ENCODE measurements at regions not wholly inside any gene's neighbourhood (a gene's known extent, or its start where the extent isn't known, plus 50 kb on each side); places are given as distances from the start of the nearest gene placed in this dataset.

DNA sequence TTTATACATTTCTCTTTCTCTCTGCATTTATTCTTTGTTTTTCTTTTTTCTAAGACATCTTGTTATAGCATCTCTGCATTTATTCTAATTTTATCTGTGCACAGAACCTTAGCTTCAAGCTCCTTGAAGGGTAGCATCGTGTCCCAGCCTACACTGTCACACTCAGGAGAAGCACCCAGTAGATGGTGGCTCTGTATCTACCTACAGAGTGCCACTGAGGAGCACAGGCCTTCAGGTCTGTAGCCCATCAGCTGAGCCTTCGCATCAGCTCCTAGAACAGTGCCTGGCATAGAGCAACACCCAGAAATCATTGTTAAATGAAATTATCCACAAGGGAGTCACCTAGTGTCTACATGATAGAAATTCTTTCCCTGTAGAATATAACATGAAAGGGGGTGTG, 203.0 kb upstream of the KLF14 start:
- Histone ChIP-seq H3K27me3 (no peaks in the 10 kb centered on the region), H3K4me3 (no peak overlapping the region), H3K36me3 (peaks cover 0 to 17% (median 0%) of the 10 kb centered on the region in 3 donors), H3K9me3 (no peaks in the 10 kb centered on the region), H3K27ac (peak overlapping the region in 2 of 4 donors; percentile 45 to 62), H3K4me1 (peaks cover 0 to 72% (median 16%) of the 10 kb centered on the region in 4 donors)
- TF ChIP-seq POLR2A (IDR thresholded peaks at IDR 0.05) (no peak), EP300 (IDR thresholded peaks at IDR 0.05) (no peak)
- TF ChIP-seq, protein P1, sequence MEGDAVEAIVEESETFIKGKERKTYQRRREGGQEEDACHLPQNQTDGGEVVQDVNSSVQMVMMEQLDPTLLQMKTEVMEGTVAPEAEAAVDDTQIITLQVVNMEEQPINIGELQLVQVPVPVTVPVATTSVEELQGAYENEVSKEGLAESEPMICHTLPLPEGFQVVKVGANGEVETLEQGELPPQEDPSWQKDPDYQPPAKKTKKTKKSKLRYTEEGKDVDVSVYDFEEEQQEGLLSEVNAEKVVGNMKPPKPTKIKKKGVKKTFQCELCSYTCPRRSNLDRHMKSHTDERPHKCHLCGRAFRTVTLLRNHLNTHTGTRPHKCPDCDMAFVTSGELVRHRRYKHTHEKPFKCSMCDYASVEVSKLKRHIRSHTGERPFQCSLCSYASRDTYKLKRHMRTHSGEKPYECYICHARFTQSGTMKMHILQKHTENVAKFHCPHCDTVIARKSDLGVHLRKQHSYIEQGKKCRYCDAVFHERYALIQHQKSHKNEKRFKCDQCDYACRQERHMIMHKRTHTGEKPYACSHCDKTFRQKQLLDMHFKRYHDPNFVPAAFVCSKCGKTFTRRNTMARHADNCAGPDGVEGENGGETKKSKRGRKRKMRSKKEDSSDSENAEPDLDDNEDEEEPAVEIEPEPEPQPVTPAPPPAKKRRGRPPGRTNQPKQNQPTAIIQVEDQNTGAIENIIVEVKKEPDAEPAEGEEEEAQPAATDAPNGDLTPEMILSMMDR (IDR thresholded peaks at IDR 0.05), result no peak
- DNase-seq (ENCODE audit: low spot score in 2 of 2), result no peak
- 93 to 96% methylated on average over 2 of the region's 2 CpGs for WGBS, 2 donors

DNA sequence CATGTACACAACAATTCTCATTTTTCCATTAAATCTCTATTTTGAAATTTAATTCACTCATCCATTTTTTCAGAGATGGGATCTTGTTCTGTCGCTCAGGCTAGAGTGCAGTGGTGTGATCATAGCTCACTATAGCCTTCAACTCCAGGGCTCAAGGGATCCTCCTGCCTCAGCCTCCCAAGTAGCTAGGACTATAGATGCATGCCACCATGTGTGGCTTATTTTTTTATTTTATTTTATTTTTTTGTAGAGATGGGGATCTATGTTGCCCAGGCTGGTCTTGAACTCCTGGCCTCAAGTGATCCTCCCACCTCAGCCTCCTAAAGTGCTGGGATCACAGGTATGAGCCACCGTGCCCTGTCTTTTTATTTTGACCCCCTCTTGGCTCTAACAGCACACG, 203.8 kb upstream of the KLF14 start:
- WGBS, 2 donors, result 95% methylated on average over 3 of the region's 3 CpGs
- Histone ChIP-seq H3K36me3 (peaks cover 0 to 17% (median 0%) of the 10 kb centered on the region in 3 donors), H3K4me3 (no peak overlapping the region), H3K27ac (peak overlapping the region; percentile 13 to 92 (median 71)), H3K4me1 (peaks cover 0 to 74% (median 17%) of the 10 kb centered on the region in 4 donors), H3K27me3 (no peaks in the 10 kb centered on the region), H3K9me3 (no peaks in the 10 kb centered on the region)
- no peak for TF ChIP-seq EP300 (IDR thresholded peaks at IDR 0.05)
- no peak for TF ChIP-seq POLR2A (IDR thresholded peaks at IDR 0.05)
- TF ChIP-seq, protein P1 (IDR thresholded peaks at IDR 0.05), result no peak
- DNase-seq (ENCODE audit: low spot score in 2 of 2), result no peak

DNA sequence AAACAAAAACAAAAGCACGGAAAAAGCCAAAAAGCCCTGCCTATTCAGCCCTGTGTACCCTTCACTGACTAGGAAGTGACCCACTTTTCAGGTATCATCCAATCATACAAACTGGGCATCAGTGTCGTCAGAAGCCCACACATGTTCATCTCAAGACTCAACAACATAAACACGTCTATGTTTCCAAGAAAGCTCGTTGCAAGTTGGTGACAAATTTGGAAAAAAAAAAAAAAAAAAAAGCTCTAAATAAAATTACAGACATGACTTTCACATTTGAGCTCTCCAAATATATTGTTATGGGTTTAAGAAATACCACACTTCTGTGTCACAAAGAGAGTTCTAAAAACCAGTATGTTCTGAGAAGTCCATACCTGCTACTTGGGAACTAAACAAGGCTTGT, 204.7 kb upstream of the KLF14 start:
- Histone ChIP-seq H3K4me1 (peaks cover 0 to 74% (median 20%) of the 10 kb centered on the region in 4 donors), H3K9me3 (no peaks in the 10 kb centered on the region), H3K27ac (peak overlapping the region in 3 of 4 donors; percentile 52 to 92 (median 90)), H3K27me3 (no peaks in the 10 kb centered on the region), H3K4me3 (peak overlapping the region in 2 of 4 donors; percentile 17 to 49), H3K36me3 (peaks cover 0 to 17% (median 0%) of the 10 kb centered on the region in 3 donors)
- 49 to 58% methylated on average over 4 of the region's 4 CpGs for WGBS, 2 donors
- no peak for DNase-seq (ENCODE audit: low spot score in 2 of 2)
- TF ChIP-seq EP300 (IDR thresholded peaks at IDR 0.05) (no peak), POLR2A (IDR thresholded peaks at IDR 0.05) (no peak)
- TF ChIP-seq, protein P1 (IDR thresholded peaks at IDR 0.05), result no peak

DNA sequence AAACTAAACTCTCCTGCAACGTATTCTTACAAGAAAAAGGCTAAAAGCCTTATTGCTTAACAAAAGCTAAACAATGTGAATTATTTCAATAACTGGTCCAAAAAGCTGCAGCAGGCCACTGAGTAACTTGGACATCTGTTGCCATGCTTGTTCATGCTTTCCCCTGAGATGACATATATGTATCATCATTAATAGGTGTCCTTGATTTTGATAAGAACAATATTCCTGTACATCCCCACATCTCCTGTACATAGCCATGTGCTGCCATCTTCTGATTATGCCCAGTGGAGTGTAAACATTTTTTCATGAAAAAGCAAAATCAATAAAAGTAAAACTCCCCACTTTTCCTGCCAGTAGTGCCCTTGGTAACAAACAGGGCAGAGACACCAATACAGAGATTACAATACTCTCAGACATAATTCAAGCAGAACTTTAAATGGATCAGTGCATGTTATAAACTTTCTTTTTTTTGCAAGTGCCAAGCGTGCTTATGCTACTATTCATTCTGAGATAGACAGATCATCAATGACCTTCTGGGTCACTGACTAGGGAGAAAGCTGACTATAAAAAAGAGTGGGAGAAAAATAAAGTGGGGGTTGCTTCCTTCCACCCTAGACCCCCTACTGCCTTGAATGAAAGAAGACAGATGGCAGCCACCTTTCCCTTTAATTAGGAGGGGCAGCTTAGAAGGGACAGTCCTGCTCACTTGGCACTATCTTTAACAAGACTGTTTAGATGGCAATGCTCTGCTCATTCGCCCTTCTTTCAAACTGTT, 205.5 kb upstream of the KLF14 start:
- DNase-seq (ENCODE audit: low spot score in 2 of 2), result no peak
- H3K36me3 ChIP-seq, result peaks cover 0 to 15% (median 0%) of the 10 kb centered on the region in 3 donors
- no peaks in the 10 kb centered on the region for H3K27me3 ChIP-seq
- WGBS, 2 donors, result 33 to 44% methylated on average over 3 of the region's 3 CpGs
- no peaks in the 10 kb centered on the region for H3K9me3 ChIP-seq
- TF ChIP-seq EP300 (IDR thresholded peaks at IDR 0.05) (no peak), POLR2A (IDR thresholded peaks at IDR 0.05) (no peak)
- TF ChIP-seq, protein P1 (IDR thresholded peaks at IDR 0.05), result no peak
- peaks cover 0 to 76% (median 24%) of the 10 kb centered on the region in 4 donors for H3K4me1 ChIP-seq
- H3K4me3 ChIP-seq, result peak overlapping the region; percentile 16 to 49 (median 21)
- peak overlapping the region; percentile 8 to 92 (median 86) for H3K27ac ChIP-seq

DNA sequence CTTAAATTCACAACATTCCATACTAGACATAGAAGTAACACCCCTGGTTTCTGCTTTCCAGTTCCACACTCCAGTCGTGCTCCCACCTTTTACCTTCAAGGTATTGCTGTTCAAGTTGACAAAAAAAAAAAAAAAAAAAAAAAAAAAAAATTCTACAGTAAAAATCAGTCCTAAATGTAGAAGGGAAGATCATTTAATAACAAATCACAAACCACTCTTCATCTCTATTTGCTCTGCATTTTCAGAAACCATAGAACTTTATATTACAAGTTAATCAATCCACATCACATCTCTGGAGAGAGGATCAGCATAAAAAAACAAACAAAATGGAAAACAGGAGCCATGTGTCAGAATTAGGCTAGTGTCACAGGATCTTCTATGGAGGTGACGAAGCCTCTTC, 206.3 kb upstream of the KLF14 start:
- TF ChIP-seq EP300 (IDR thresholded peaks at IDR 0.05), result no peak
- TF ChIP-seq, protein P1 (IDR thresholded peaks at IDR 0.05), result no peak
- peaks cover 0 to 84% (median 29%) of the 10 kb centered on the region in 4 donors for H3K4me1 ChIP-seq

More for the DNA sequence above, 206.3 kb upstream of the KLF14 start:
- H3K9me3 ChIP-seq, result no peaks in the 10 kb centered on the region
- H3K4me3 ChIP-seq, result peak overlapping the region in 3 of 4 donors; percentile 25 to 49 (median 39)
- no peak for DNase-seq (ENCODE audit: low spot score in 2 of 2)
- 63 to 75% methylated on average over 2 of the region's 2 CpGs for WGBS, 2 donors
- no peaks in the 10 kb centered on the region for H3K27me3 ChIP-seq
- H3K27ac ChIP-seq, result peak overlapping the region; percentile 70 to 92 (median 86)
- peaks cover 0 to 14% (median 0%) of the 10 kb centered on the region in 3 donors for H3K36me3 ChIP-seq

Data from tibial nerve (tissue), 4 donors.